Effector memory CD4-positive, alpha-beta T cell (primary cell): ENCODE measurements at regions not wholly inside any gene's neighbourhood (a gene's known extent, or its start where the extent isn't known, plus 50 kb on each side); places are given as distances from the start of the nearest gene placed in this dataset.
"Not testable (repeated sequence)": the region's sequence is repeated elsewhere in the genome, so short reads cannot be mapped to it uniquely, and the experiment has no call there.

Experiments used
- DNase-seq, 3 donors: peaks; one replicate each; pipeline ENCODE4 v3.0.0-alpha.2; 2020
- H3K27ac ChIP-seq: 2 replicates; pipeline ENCODE4 v1.7.0; 2013; ENCODE audit warnings: mild to moderate bottlenecking, low read length, moderate library complexity; ENCODE audit not compliant: insufficient read depth, poor library complexity, severe bottlenecking
- H3K27me3 ChIP-seq: replicated peaks from 2 replicates; pipeline ENCODE4 v1.7.0; 2013; ENCODE audit warnings: mild to moderate bottlenecking, low read length; ENCODE audit not compliant: insufficient read depth, control insufficient read depth, poor library complexity, severe bottlenecking
- H3K36me3 ChIP-seq: 2 replicates; pipeline ENCODE4 v1.7.0; 2013; ENCODE audit warnings: mild to moderate bottlenecking, low read length, moderate library complexity; ENCODE audit not compliant: control insufficient read depth, insufficient read depth
- H3K4me1 ChIP-seq: 2 replicates; pipeline ENCODE4 v1.7.0; 2013; ENCODE audit warnings: low read length, mild to moderate bottlenecking; ENCODE audit not compliant: control insufficient read depth, insufficient read depth, poor library complexity, severe bottlenecking
- H3K4me3 ChIP-seq: 2 replicates; pipeline ENCODE4 v1.7.0; 2013; ENCODE audit warnings: low read length, low read depth, mild to moderate bottlenecking; ENCODE audit not compliant: insufficient read depth, poor library complexity, severe bottlenecking
- H3K9me3 ChIP-seq: 2 replicates; pipeline ENCODE4 v1.7.0; 2013; ENCODE audit warnings: mild to moderate bottlenecking, low read length, moderate library complexity; ENCODE audit not compliant: control insufficient read depth

- H3K27ac ChIP-seq, H3K27me3 ChIP-seq, DNase-seq, H3K4me3 ChIP-seq, H3K9me3 ChIP-seq, H3K4me1 ChIP-seq, H3K36me3 ChIP-seq: not testable (repeated sequence)
Measured at GRCh38 chr22:23451452-23452230, 128.4 kb downstream of the IGLL1 start.

DNA sequence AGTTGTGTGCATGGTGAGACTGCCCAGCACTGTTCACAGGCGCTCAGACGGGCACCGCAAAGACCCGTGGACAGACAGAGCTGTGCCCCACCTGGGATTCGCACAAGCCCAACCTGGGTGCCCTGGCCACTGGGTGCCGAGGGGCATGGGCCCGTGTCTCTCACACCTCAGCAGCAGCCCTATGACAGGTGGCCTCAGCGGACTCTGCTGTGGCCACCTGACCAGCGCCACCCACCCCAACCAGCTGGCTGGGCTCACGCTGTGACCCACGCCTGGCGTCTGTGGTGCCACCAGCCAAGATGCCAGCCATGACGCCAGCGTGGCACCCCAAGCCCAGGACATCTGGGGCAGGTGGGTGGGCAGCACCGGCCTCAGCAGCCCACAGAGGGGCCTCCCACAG lies 129.3 kb downstream of the IGLL1 start:
- not testable (repeated sequence) for H3K27me3 ChIP-seq, H3K4me1 ChIP-seq, DNase-seq, H3K9me3 ChIP-seq, H3K36me3 ChIP-seq, H3K4me3 ChIP-seq, H3K27ac ChIP-seq

- DNase-seq = no peak
- Histone ChIP-seq H3K27me3 (peaks cover 4% of the 10 kb centered on the region), H3K36me3 (no peaks in the 10 kb centered on the region), H3K4me1 (no peaks in the 10 kb centered on the region), H3K9me3 (no peaks in the 10 kb centered on the region), H3K4me3 (no peak overlapping the region), H3K27ac (no peak overlapping the region)
Measured at GRCh38 chr22:23450434-23450795, 129.7 kb downstream of the IGLL1 start.

DNA sequence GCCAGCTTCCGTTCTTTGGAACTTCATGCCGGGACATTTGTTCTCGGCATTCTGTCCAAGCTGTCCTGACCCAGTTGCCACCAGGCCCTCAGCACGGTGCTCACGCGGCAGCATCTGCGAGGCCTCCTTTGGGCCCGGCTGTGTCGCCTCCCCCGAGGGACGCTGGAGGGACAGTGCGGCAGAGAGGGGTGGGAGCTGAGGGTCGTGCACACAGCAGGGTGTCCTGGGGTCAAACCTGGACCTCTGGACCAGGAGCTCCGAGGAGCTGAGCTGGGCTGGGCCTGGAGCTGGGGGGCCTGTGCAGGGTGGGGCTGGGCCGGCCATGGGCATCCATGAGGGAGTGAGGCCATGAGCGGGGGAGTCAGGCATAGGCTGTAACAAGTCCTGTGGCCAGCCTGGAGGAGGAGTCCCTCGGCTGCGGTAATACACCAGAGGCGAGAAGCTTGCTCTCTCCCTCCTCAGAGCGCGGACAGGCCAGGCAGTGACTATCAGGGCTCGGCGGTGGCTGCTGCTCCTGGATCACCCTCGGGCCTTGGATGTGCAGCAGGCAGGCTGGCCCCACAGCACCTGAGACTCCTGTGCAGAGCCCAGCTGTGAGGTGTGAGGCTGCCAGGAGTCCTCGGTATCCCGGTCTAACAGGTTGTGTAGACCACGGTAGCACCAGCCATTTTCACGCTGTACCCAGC lies 130.2 kb downstream of the IGLL1 start:
- not testable (repeated sequence) for H3K27me3 ChIP-seq, H3K27ac ChIP-seq, H3K9me3 ChIP-seq, DNase-seq, H3K36me3 ChIP-seq, H3K4me1 ChIP-seq, H3K4me3 ChIP-seq

DNA sequence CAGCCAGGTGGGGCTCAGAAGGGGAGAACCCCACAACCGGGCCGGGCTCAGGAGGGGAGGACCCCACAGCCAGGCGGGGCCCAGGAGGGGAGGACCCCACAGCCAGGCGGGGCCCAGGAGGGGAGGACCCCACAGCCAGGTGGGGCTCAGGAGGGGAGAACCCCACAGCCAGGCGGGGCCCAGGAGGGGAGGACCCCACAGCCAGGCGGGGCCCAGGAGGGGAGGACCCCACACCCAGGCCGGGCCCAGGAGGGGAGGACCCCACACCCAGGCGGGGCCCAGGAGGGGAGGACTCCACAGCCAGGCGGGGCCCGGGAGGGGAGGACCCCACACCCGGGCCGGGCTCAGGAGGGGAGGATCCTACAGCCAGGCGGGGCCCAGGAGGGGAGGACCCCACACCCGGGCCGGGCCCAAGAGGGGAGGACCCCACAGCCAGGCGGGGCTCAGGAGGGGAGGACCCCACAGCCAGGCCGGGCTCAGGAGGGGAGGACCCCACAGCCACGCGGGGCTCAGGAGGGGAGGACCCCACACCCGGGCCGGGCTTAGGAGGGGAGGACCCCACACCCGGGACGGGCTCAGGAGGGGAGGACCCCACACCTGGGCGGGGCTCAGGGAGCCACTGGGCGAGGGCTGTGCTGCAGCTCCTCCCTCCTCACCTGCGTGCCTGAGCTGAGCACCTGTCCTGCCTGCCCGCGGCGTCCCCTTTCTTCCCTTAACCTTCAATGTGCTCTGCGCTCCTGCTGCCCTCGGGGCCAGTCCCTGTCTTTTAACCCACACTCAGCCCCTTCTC lies 131.4 kb downstream of the IGLL1 start:
- H3K4me3 ChIP-seq, H3K36me3 ChIP-seq, H3K27me3 ChIP-seq, DNase-seq, H3K27ac ChIP-seq, H3K4me1 ChIP-seq, H3K9me3 ChIP-seq: not testable (repeated sequence)

DNA sequence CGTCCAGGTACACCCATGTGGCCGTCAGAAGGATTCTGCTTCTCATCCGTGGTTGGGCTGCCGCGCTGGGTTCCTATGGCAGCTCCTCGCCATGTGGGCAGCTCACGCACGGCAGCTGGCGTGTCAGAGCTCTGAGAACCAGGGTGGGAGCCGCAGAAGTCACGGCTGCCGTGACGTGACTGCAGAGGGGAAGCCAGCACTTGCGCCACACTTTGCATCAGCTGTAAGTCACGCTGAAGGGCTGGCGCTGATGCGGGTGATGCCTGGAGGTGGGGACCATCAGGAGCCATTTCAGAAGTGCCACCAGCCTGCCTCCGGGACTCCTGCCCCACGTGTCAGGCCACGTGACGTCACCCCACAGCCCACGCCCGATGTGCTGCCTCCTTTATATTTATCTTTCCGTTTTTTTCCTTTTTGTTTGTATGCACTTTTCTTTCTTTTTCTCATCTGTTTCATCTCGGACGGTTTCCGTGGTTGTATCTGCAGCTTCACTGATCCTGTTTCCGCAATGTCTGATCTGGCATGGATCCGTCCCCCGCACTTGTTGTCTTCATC lies 133.2 kb downstream of the IGLL1 start:
- no peak for DNase-seq
- Histone ChIP-seq H3K36me3 (no peaks in the 10 kb centered on the region), H3K4me3 (no peak overlapping the region), H3K9me3 (no peaks in the 10 kb centered on the region), H3K27me3 (no peaks in the 10 kb centered on the region), H3K4me1 (no peaks in the 10 kb centered on the region), H3K27ac (no peak overlapping the region)

DNA sequence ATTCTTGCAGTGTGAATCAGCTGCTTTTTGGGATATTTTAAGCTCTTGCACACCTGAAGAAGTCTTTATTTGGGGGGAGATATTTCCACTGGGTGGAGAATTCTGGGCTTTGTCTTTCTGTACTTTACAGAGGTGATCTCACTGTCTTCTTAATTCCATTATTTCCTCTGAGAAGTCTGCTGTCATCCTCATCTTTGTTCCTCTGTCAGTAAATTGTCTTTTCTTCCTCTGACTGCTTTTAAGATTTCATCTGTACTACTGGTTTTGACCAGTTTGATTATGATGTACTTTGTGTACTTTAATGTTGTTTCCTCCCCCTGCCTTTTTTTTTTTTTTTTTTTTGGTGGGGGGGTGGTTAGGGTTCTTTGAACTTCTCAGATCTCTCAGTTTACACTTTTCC lies 133.9 kb downstream of the IGLL1 start:
- not testable (repeated sequence) for H3K27ac ChIP-seq, H3K4me3 ChIP-seq, H3K9me3 ChIP-seq, H3K4me1 ChIP-seq, H3K27me3 ChIP-seq, DNase-seq, H3K36me3 ChIP-seq

DNA sequence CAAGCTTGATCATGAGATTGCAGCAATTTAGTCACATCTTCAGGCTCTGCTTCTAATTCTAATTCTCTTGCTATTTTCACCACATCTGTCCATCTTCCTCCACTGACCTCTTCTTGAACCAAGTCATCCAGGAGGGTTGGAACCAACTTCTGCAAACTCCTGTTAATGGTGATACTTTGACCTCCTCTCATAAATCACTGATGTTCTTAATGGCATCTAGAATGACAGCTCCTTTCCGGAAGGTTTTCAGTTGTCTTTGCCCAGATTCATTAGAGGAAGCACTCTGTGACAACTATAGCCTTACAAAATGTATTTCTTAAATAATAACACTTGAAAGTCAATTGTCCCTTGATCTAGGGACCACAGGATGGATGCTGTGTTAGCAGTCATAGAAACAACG lies 136.2 kb downstream of the IGLL1 start:
- not testable (repeated sequence) for DNase-seq, H3K9me3 ChIP-seq, H3K4me3 ChIP-seq, H3K27me3 ChIP-seq, H3K36me3 ChIP-seq, H3K4me1 ChIP-seq, H3K27ac ChIP-seq

GRCh38 chr22:23439581-23439980 lies 140.5 kb downstream of the IGLL1 start:
- H3K36me3 ChIP-seq, DNase-seq, H3K4me1 ChIP-seq, H3K9me3 ChIP-seq, H3K27me3 ChIP-seq, H3K4me3 ChIP-seq, H3K27ac ChIP-seq: not testable (repeated sequence)

- Histone ChIP-seq H3K27ac (no peak overlapping the region), H3K4me1 (no peaks in the 10 kb centered on the region), H3K27me3 (no peaks in the 10 kb centered on the region), H3K4me3 (no peak overlapping the region), H3K36me3 (no peaks in the 10 kb centered on the region), H3K9me3 (no peaks in the 10 kb centered on the region)
- DNase-seq = no peak
Measured at GRCh38 chr22:23438216-23438615, 141.9 kb downstream of the IGLL1 start.
